ENCODE measurements at regions not wholly inside any gene's neighbourhood (a gene's known extent, or its start where the extent isn't known, plus 50 kb on each side); places are given as distances from the start of the nearest gene placed in this dataset.

DNA sequence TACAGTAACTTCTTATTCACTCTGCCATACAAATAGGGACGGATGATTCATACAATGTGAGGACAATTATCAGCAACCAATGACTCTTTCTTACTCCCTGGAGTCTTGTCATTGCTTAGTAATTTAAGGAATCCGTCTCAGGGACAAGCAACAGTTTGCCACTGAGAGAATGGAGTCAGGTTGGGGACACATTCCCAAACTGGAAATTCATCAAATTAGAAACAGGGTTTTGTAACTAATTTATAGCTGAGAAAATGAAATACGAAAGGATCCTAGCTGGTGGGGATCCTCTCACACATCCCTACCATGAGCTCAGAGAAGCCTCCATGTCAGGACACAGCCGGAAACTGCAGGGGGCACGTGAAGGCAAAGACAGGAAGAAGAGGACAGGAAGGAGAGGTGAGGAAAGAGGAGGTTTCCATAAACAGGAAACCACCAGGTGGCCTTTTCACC lies 50.4 kb upstream of the KDR start:
- DNase-seq: no peak

DNA sequence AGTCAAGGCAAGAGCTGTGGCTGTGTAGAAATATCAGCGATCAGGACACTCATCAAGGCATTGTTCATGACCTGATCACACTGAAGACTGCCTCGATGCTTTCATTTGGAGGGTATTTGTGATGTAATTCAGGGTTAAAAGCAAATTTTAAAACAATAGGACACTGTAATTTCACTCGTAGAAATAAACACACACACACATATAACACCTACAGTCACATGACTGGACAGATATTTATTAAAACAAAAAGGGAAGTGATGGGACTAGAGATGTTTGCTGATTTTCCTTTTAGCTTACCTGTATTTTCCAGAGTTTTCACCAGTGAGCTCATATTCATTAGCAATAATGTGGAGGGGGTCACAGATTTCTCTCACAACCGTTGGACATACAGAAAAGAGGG lies 51.1 kb upstream of the KDR start:
- no peak for DNase-seq

DNA sequence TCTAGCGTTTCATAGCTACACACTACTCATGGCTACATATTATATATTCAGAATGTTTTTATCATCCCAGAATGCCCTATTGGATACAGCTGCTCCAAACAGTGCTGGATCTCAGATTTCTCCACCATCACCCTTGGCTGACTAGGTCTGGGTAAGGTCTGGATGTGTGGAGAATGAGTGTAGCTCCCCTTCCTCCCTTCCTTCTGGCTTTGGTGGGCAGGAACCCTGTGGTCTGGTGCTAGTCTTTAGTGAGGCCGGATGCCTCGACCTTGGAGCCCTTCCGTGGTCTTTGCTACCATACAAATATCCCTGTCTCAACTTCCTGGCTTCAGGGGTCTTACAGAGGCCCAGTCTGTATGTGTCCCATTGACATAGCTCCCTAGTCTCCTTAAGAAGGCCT lies 52.1 kb upstream of the KDR start:
- DNase-seq: no peak

DNA sequence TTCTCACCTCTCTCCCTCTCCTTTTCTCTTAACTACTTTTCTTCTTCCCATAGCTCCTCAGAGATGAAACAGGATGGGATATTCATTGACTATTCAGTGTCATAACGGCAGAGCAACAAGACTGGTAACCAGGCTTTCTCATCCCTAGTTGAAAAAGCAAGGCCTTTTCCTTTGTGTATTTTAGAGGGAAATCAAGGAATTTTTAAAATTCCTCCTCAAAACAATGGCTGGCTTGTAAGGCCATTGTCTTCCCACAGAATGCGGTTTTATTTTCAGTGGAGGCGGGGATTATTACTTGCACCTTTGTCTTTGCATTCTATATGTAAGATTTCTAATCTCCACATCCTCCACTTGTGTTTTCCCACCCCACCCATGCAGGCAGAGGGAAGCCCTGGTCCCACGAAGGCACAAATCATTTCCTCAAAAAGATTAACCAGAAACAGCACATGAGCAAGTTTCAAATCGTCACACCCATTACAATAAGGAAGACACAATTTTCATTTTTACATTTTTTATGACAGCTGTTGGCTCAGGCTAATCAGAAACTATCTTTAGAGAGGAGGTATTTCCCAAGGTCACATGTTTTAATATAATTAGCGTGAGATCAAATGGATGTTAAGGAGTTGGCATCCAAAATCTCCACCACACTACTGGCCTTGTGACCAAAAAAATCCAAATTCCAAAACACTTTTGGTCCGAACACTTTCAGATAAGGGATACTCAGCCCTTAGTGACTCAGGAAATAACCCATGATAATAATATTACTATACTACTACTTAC lies 53.0 kb upstream of the KDR start:
- DNase-seq: no peak

DNA sequence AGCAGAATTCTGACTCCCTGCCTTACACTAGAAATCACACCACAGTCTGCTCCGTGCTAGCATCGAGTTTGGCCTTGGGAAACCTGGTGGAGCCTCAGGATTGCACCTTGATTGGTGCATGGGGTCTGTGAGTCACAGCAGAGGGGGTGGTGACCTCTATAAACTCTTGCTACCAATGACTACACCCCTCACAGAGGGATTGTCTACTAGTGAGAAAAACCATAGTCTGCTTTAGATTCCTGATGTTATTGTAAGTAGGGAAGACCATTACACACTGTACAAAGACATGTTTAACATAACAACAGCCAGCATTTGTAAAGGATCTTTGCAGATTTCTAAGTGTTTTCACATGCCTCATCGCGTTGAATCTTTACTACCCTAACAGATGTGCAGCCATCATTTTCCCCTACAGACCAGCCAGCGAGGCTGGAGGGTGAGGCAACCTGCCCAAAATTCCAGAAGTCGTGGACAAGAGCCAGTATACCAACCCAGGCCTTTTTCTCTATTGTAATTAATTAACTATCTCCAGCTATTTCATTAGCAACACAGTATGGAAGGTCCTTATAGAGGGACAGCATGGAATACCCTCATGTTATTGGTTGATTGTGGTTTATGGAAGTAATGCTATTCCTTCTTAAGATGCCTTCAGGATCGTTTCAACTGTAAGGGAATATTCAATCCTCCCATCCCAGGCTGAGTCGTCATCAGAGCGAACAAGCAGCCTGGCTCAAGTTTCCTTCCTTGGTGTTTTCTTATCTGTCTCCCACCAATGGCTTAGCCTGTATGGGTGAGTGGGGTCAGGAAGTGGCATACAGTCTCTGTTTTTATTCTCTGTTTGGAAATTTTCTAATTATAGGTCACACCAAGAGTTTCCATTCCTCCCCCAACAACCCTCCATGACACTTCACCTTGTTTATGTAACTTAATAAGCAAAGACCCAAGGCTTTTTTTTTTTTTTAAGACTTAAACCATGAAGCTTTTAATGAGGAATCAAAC lies 55.9 kb upstream of the KDR start:
- no peak for DNase-seq

DNA sequence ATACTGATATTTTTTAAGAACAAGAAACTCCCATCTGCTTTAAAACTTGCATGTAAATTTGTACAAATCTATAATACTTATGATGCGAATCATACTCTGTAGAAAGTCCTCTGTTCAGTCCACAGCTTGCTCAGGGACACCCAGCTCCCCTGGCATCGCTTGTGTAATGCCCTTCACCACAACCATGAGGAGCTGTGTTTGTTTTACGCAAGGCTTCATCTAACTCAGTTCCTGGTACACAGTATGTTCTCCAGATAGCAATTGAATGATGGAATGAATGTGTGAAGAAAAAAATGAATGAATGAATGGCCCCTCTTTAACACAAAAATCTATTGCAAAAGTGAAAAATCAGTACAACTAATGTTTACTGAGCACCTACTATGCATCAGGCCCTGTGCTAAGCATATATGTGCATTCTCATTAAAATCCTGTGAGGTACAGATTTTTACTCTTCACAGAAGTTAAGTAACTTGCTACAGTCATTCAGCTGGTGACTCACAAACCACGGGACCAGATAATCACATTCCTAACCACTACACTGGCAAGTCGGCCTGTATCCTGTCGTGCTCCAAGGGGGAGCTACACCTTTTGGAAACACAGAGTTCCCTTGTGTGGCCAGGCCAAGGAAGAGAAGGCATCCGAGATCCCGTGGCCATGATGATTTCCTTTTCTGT lies 58.7 kb upstream of the KDR start:
- DNase-seq: no peak

DNA sequence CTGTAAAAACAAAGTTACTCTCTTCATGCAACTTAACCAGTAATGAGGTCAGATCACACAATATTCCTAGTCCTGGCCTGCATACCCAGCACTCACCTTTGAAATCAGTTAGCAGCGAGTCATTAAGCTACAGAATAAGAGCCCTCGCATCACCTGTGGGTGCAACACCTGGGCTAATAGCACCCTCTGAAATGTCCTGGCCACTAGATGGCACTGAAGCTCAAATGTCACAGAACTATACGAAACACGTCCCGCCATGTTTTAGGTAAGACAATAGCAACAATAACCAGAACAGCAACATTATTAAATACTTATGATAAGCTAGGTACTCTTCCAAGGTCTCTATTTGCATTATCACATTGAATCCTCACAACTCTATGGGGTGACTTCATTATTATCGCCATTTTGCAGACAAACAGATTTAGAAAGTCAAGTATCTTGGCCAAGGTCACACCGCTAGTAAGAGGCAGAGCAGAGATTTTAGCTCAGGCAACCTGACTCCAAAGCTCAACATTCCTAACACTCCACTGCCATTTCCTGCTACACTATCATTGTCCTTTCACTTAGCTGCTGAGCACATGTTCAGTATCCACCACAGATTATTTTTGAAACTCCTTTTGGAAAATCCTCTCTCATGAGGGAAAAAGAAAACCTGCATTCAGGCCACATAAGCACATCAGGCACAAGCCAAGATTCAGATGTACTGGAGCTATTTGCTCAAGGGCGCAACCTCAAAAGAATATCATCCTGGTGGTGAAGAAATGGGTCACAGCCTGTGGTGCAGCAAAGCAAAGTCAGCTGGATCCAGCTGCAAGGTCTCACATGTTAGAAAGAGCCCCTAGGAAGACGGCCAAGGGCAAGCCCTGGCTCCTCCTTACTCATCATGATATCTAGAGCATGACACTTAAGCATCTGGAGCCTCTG lies 59.5 kb upstream of the KDR start:
- peak; percentile 21 for DNase-seq

DNA sequence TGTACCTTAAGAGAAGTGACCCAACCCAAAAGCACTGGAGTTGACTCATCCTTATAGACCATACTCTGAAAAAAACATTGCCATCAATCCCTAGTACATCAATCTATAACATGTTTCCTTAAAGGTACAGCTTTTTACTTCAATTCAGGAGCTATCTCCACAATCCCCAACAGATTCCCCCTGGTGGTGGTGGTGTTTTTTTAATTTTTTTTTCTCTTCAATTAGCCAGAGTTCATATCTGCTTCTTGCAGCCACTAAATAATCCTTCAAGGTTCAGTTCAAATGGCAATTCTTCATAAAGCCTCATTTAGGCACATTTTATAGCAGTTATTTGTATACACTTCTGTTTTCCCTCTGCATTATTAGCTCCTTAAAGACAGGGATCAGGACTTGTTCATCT lies 60.7 kb upstream of the KDR start:
- no peak for DNase-seq

DNA sequence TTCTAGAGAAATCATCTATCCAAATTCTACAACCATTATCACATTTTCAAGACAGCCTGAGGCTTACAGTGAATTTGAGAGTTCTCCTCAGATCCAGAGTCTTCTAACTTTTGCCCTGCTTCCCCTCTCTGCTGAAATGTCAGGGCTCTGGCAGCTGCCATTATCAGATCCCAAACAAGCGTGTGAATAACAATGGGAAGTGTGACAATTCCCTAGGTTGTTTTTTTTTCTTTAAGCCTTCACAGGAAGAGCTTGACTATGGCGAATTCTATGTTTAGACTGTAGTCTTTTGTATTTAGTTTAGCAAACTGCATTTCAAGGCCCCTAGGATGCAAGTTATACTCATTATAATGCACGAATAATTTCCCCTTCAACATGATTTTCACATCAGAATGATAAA lies 61.3 kb upstream of the KDR start:
- no peak for DNase-seq

DNA sequence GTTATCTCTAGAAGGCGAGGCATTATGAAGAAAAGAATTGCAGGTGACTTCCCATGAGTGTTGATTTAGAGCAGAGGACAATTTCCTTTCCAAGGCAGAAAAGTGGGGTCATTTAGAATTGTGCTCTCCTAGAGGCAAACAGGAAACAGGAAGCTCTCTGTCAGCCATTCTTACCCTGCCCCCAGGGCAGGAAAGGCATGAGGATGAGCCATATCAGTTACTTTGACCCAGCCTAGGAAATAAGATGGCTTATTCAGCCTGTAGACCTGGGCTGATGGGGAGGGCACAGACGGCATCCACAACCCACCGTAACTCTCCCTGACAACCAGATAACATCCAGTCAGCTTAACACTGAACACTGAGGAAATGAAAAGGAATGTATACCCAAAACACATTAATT lies 88.8 kb upstream of the KDR start:
- DNase-seq: no peak

DNA sequence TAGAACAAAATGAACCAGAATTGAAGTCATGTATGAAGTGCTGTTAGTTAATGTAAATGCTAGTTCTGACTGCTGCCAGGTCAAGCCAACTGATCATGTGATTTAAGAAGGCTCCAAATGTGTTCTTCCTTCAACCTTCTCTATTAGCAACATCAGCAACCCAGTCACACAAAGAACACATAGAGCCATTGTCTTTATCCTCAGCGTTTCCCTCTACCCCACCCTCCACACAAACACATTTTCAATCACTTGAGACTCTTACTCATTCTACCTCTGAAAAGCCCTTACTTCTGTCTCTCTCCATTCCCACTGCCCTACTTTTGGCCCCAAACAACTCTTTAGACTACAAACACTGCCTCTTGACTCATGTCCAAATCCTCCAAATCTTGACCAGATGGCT lies 89.7 kb upstream of the KDR start:
- DNase-seq: no peak

DNA sequence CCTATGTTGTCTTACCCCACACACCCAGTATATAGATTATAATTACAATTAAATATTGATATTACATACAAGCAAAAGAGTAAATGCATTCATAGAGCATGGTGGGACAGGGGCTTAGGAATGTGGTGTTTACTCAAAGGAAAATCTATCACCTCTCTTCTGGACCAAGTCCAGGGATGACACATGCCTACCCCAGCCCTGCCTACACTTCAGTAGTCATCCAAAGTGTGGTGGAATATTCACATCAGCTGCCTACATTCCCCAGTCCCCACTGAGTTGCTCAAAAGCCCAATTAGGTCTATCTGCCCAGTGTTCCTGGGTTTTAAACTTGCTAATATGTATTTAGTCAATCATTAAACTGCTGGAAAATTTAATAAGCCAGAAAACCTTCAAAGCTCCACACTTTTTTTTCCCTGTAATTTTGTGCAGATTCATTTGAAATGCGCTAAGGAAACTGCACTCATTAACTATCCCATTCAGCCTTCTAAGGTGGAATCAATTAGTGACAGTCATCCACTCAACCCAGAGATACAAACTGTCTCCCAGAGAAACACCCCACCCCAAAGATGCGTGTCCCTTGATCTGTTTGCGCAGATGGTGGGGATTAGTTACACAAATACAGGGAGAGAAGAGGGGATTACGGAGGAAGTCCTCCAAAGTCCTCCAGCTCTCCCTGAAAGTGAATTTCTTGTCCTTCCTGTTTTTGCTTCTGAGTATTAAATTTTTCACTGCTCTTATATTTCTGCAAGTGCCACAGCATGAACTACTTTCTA lies 91.7 kb upstream of the KDR start:
- no peak for DNase-seq

DNA sequence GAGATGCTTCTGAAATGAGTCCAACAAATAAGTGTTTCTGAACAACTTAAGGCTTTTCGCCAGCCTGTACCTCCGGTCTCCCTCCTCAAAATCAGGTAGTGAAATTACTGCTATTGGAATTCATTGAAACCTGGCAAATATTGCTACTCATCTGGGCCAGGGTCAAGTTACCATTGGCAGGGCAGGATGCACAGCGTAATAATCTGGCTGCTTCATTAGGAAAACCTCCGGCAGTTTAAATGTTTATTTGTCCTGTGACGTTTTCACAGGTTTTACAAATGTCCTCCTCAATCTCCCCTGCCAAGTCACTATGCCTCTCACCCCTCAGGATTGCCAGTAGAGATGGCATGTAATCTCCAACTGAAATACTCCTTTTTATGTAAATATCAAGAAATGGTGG lies 92.6 kb upstream of the KDR start:
- no peak for DNase-seq

DNA sequence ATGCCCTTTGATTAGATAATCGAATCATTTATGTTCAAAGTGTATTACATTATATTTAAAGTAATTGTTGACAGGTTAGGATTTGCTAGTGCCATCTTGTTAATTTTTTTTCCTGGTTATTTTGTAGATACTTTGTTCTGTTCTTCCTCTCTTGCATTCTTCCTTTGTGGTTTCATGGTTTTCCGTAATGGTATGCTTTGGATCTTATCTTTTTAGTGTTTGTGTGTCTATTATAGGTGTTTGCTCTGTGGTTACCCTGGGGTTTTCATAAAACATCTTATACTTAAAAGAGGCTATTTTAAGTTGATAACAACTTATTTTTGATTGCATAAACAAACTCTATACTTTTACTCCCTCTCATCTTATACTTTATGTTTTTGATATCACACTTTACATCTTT lies 108.2 kb upstream of the SRD5A3 start:
- DNase-seq: no peak

DNA sequence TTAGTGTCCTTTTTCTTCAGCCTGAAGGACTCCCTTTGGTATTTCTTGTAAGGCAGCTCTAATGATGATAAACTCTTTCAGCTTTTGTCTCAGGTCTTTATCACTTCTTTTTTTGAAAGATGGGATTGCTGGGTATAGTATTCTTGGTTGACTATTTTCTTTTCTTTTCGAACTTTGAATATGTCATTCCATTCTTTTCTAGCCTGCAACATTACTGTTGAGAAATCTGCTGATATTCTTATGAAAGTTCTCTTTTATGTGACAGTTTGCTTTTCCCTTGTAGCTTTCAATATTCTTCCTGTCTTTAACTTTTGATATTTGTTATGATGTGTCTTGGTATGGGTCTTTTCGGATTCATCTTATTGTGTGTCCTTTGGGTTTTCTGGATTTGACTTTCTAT lies 107.6 kb upstream of the SRD5A3 start:
- no peak for DNase-seq

DNA sequence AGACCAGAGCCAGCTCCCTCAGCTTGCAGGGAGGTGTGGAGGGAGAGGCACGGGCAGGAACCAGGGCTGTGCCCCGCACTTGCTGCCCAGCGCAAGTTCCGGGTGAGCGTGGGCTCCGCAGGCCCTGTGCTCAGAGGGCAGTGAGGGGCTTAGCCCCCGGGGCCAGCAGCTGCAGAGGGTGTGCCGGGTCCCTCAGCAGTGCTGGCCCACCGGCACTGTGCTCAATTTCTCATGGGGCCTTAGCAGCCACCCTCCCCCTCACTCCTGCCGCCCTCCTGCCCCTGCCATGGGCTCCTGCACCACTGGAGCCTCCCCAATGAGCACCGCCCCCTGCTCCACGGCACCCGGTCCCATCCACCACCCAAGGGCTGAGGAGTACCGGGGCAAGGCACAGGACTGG lies 104.6 kb upstream of the SRD5A3 start:
- no peak for DNase-seq

DNA sequence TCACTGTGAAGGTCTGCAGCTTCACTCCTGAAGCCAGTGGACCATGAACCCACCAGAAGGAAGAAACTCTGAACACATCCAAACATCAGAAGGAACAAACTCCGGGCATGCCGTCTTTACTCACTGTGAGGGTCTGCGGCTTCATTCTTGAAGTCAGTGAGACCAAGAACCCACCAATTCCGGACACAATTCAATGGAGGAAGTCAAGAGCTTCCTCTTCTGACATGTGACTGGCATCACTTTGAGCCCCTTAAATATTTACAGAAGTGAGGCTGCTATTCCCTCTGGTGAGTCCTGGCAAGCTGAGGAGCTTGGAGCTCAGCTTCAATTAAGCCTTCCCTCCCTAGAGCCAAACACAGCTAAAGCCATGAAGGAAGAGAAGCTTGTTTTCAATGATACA lies 103.5 kb upstream of the SRD5A3 start:
- DNase-seq: no peak

DNA sequence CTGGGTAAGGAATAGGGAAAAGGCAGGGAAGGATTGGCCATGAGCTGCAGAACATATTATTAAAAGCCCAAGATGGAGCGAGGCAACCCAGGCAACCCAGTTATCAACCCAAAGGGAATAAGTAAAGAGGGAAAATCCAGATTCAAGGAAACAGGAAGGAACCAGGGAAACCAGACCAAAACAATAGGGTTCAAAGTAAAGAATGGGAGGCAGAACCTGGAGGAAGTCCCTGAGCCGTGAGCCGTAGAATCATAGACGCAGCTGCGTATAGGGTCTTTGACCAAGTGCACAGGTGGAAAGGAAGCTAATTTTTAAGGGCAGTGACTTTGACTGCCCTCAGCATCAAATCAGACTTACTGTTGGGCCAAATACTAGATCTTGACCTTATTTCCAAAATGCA lies 98.5 kb upstream of the SRD5A3 start:
- no peak for DNase-seq

DNA sequence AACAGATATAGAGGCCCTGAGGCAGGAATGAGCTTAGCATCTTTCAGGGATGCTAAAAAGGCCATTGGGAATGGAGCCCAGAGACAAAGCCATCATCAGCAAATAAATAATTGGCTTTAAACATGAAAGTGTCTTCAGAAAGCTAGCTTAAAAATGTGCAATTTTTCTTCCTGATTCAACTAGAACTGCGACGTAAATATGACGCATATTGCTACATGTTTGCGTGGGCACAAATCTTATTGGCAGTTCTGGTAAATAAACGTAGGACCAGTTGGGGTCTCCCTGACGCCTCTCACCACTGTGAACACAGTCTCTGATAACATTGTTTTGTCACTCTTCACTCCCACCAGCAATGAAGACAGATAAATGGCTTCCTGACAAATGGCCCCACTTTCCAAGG lies 97.3 kb upstream of the SRD5A3 start:
- no peak for DNase-seq

DNA sequence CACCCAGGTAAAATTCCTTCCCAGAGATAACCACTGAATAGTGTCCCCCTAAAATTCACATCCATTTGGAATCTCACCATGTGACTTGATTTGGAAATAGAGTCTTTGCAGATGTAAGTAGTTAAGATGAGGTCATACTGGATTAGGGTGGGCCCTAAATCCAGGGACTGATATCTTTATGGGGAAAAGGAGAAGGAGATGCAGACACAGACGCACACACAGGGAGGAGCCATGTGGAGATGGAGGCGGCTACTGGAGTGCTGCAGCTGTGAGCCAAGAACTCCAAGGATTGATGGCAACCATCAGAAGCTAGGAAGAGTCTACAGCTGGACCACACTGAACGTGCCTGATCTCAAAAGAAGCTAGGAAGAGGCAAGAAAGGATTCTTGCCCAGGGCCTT lies 96.6 kb upstream of the SRD5A3 start:
- no peak for DNase-seq

DNA sequence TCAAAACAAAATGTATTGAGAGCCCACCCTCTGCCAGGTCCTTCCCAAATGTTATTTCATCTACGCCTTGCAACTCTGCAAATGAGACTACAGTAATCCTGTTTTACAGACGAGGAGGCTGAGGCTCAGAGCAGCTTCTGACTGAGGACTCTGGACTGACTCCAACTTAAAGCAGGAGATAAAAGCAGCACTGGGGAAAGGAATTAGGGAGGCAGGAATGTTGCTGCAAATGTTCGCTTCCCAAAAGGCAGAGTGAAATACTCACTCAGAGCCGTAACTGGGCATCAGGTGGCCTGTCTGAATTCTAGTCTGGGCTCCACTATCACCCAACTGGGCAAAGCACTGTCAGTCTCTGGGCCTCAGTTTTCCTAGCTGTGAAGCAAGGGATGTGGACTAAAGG lies 94.7 kb upstream of the SRD5A3 start:
- no peak for DNase-seq

DNA sequence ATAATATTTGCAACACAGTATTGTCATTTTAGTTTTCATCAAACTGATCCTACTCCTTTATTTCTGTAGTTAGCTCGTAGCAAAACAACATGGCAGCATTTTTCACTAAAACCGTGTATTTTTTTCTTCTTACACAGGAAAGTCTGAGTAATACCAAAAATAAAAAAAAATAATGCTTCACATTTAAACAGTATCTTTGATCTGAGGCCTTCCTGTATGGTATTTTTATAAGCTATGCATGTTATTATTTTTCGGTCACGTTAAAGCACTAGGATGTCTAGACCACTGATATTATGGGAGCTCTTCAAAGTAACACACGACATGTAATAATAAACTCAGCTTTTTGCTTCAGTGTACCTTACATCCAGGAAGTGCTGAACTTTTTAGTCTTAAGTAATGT lies 94.1 kb upstream of the SRD5A3 start:
- DNase-seq: no peak

All from CD4-positive, alpha-beta T cell treated with Interleukin-10 for 1 hour (primary cell).